Keratinocyte (primary cell): ENCODE measurements at regions not wholly inside any gene's neighbourhood (a gene's known extent, or its start where the extent isn't known, plus 50 kb on each side); places are given as distances from the start of the nearest gene placed in this dataset.

Source experiments
- DNase-seq: peaks from one replicate; pipeline ENCODE4 v3.0.0-alpha.2; 2011; ENCODE audit warnings: low read depth, missing footprints, low spot score
- FAIRE-seq: peaks from 2 replicates; lab custom pipeline; 2011; peaks lifted over from hg19 to GRCh38; lab: Jason Lieb, UNC
- H2AFZ ChIP-seq: 2 replicates; pipeline ENCODE4 v1.6.0; 2012; ENCODE audit warnings: low read length, control low read depth, inconsistent platforms; ENCODE audit not compliant: control insufficient read depth
- H3K27ac ChIP-seq: 2 replicates; pipeline ENCODE4 v1.5.1; 2011; ENCODE audit warnings: low read length; ENCODE audit not compliant: control insufficient read depth, insufficient read depth
- H3K27me3 ChIP-seq: 3 replicates; pipeline ENCODE4 v1.6.0; 2011; ENCODE audit warnings: low read length; ENCODE audit not compliant: control insufficient read depth, insufficient read depth; ENCODE audit errors: extremely low read depth
- H3K36me3 ChIP-seq, 2 experiments: 2 replicates in 1 of 2; 3 replicates in 1 of 2; pipeline ENCODE4 v1.5.1; 2011; ENCODE audit warnings: low read length in 2 of 2, mild to moderate bottlenecking in 1 of 2; ENCODE audit not compliant: control insufficient read depth in 2 of 2, insufficient read depth in 2 of 2; ENCODE audit errors: extremely low read depth in 1 of 2
- H3K4me1 ChIP-seq: 3 replicates; pipeline ENCODE4 v1.5.1; 2011; ENCODE audit warnings: low read length; ENCODE audit not compliant: control insufficient read depth, insufficient read depth; ENCODE audit errors: extremely low read depth
- H3K4me2 ChIP-seq: 3 replicates; pipeline ENCODE4 v1.6.0; 2011; ENCODE audit warnings: low read depth, low read length; ENCODE audit not compliant: control insufficient read depth, insufficient read depth; ENCODE audit errors: extremely low read depth
- H3K4me3 ChIP-seq, 3 experiments: fragments of 200-600 bp in 1 of 3; sonication (generic) in 1 of 3; 2 replicates in 2 of 3; 3 replicates in 1 of 3; pipeline ENCODE4 v1.5.1; 2011 to 2016; ENCODE audit warnings: low read length in 3 of 3, mild to moderate bottlenecking in 3 of 3, control low read depth in 2 of 3, inconsistent platforms in 1 of 3, low read depth in 1 of 3, mixed read lengths in 1 of 3, mixed run types in 1 of 3, moderate library complexity in 1 of 3; ENCODE audit not compliant: control insufficient read depth in 2 of 3, insufficient read depth in 2 of 3; ENCODE audit errors: extremely low read depth in 1 of 3
- H3K79me2 ChIP-seq: 2 replicates; pipeline ENCODE4 v1.6.0; 2012; ENCODE audit warnings: low read length; ENCODE audit not compliant: control insufficient read depth, insufficient read depth
- H3K9ac ChIP-seq: 3 replicates; pipeline ENCODE4 v1.6.0; 2011; ENCODE audit warnings: low read length; ENCODE audit not compliant: control insufficient read depth, insufficient read depth; ENCODE audit errors: extremely low read depth
- H3K9me1 ChIP-seq: 3 replicates; pipeline ENCODE4 v1.6.0; 2011; ENCODE audit warnings: low read length; ENCODE audit not compliant: control insufficient read depth, insufficient read depth; ENCODE audit errors: extremely low read depth
- H3K9me3 ChIP-seq: 2 replicates; pipeline ENCODE4 v1.5.1; 2012; ENCODE audit warnings: low read depth, low read length; ENCODE audit not compliant: control insufficient read depth
- H4K20me1 ChIP-seq: 3 replicates; pipeline ENCODE4 v1.6.0; 2011; ENCODE audit warnings: low read length; ENCODE audit not compliant: control insufficient read depth, insufficient read depth; ENCODE audit errors: extremely low read depth
- EZH2 ChIP-seq: IDR thresholded peaks from one replicate; pipeline ENCODE4 v1.6.1; 2012; ENCODE audit warnings: inconsistent platforms, mild to moderate bottlenecking, low read length, moderate library complexity
- dilution Hi-C: fragments of 300-500 bp; cut with MboI; formaldehyde crosslinking; loops from one replicate; pipeline ENCODE4 v1.7.0; 2020; ENCODE audit warnings: low sequenced_read_pairs; ENCODE audit not compliant: extremely low pct_ligation_motif_present
- TF ChIP-seq, protein P1 (sequence below), 3 experiments: IDR thresholded peaks in 1 of 3; conservative IDR thresholded peaks in 1 of 3; optimal IDR thresholded peaks in 1 of 3; 2 replicates in 2 of 3; 3 replicates in 1 of 3; pipeline versions ENCODE3 to v1.5.1; 2011; ENCODE audit warnings: low read length in 3 of 3, mild to moderate bottlenecking in 3 of 3, moderate library complexity in 2 of 3, control low read depth in 1 of 3, inconsistent platforms in 1 of 3; ENCODE audit not compliant: insufficient read depth in 2 of 3; ENCODE audit errors: extremely low read depth in 1 of 3

DNA sequence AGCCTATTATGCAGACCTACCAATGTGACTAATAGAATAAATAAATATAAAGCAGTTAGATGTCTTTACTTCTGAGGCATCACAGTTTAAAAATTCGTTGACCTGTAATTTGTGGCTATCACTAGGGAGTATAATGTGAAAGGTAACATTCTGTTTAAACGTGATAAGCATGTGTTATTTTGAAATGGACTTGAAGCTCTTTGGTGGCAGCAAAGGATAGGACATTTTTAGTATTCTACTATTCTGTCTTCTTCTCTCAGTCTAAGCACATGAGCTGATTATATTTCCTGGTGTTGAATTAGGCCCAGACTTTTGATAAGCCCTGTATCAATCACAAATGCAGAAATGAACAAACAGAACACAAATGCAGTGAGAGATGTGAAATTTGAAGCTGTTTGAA is 974.0 kb upstream of the CDH10 start:
- Histone ChIP-seq H3K4me2 (no peak overlapping the region), H3K79me2 (no peaks in the 10 kb centered on the region), H4K20me1 (no peaks in the 10 kb centered on the region), H3K9me1 (no peaks in the 10 kb centered on the region), H3K27ac (no peak overlapping the region), H3K27me3 (no peaks in the 10 kb centered on the region), H2AFZ (no peak overlapping the region), H3K4me3 (no peak overlapping the region), H3K4me1 (no peaks in the 10 kb centered on the region), H3K9ac (no peak overlapping the region), H3K36me3 (no peaks in the 10 kb centered on the region), H3K9me3 (no peaks in the 10 kb centered on the region)
- TF ChIP-seq EZH2, result no peak
- TF ChIP-seq, protein P1, sequence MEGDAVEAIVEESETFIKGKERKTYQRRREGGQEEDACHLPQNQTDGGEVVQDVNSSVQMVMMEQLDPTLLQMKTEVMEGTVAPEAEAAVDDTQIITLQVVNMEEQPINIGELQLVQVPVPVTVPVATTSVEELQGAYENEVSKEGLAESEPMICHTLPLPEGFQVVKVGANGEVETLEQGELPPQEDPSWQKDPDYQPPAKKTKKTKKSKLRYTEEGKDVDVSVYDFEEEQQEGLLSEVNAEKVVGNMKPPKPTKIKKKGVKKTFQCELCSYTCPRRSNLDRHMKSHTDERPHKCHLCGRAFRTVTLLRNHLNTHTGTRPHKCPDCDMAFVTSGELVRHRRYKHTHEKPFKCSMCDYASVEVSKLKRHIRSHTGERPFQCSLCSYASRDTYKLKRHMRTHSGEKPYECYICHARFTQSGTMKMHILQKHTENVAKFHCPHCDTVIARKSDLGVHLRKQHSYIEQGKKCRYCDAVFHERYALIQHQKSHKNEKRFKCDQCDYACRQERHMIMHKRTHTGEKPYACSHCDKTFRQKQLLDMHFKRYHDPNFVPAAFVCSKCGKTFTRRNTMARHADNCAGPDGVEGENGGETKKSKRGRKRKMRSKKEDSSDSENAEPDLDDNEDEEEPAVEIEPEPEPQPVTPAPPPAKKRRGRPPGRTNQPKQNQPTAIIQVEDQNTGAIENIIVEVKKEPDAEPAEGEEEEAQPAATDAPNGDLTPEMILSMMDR (optimal IDR thresholded peaks at IDR 0.05 in 1 of 3, IDR thresholded peaks at IDR 0.05 in 1 of 3, conservative IDR thresholded peaks at IDR 0.05 in 1 of 3; ENCODE audit: extremely low read depth in 1 of 3, insufficient read depth in 2 of 3, low read length in 3 of 3), result no peak
- FAIRE-seq, result no peak
- no peak for DNase-seq
- dilution Hi-C loops, result no loop called here

DNA sequence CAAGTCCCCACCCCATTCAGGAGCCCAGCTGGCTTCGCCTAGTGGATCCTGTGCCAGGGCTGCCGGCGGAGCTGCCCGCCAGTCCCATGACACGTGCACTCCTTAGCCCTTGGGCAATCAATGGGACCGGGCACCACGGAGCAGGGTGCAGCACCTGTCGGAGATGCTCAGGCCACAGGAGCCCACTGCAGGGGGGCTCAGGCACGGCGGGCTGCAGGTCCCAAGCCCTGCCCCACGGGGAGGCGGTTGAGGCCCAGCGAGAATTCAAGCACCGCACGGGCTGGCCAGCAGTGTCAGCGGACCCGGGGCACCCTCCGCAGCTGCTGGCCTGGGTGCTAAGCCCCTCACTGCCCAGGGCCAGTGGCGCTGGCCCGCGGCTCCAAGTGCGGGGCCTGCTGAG is 969.7 kb upstream of the CDH10 start:
- DNase-seq, result no peak
- dilution Hi-C loops, result no loop called here
- no peak for TF ChIP-seq EZH2
- TF ChIP-seq, protein P1 (optimal IDR thresholded peaks at IDR 0.05 in 1 of 3, IDR thresholded peaks at IDR 0.05 in 1 of 3, conservative IDR thresholded peaks at IDR 0.05 in 1 of 3; ENCODE audit: extremely low read depth in 1 of 3, insufficient read depth in 2 of 3, low read length in 3 of 3), result no peak
- Histone ChIP-seq H3K27me3 (no peaks in the 10 kb centered on the region), H4K20me1 (no peaks in the 10 kb centered on the region), H3K9ac (no peak overlapping the region), H3K4me3 (no peak overlapping the region), H3K9me1 (no peaks in the 10 kb centered on the region), H3K4me2 (no peak overlapping the region), H3K27ac (no peak overlapping the region), H3K4me1 (no peaks in the 10 kb centered on the region), H3K79me2 (no peaks in the 10 kb centered on the region), H3K9me3 (no peaks in the 10 kb centered on the region), H2AFZ (no peak overlapping the region), H3K36me3 (no peaks in the 10 kb centered on the region)
- FAIRE-seq, result no peak
